ENCODE measurements at regions not wholly inside any gene's neighbourhood (a gene's known extent, or its start where the extent isn't known, plus 50 kb on each side); places are given as distances from the start of the nearest gene placed in this dataset.
A peak's percentile ranks its signal among the peaks of the same experiment; 100 is the strongest.

GRCh38 chr6:168896321-168896720 lies 357.3 kb downstream of the THBS2 start:
- no peak overlapping the region for H3K4me3 ChIP-seq
- no peaks in the 10 kb centered on the region for H3K27me3 ChIP-seq
- TF ChIP-seq CTCF (IDR thresholded peaks at IDR 0.05), result no peak
- H3K9me3 ChIP-seq, result no peaks in the 10 kb centered on the region
- peak overlapping the region; percentile 36 for H3K27ac ChIP-seq
- no peaks in the 10 kb centered on the region for H3K4me1 ChIP-seq
- DNase-seq, result no peak
- no peaks in the 10 kb centered on the region for H3K36me3 ChIP-seq
- no peak overlapping the region for H3K9ac ChIP-seq (ENCODE audit: low read depth in 2 of 2, low read length in 2 of 2)
- intact Hi-C loops (cut with DNase I), result loop anchor here (10.0 kb wide), 1 partner anchor 628 kb away; no protein-coding TSS in a partner anchor

- TF ChIP-seq CTCF (IDR thresholded peaks at IDR 0.05), result peak; percentile 85
- no peaks in the 10 kb centered on the region for H3K27me3 ChIP-seq
- no peaks in the 10 kb centered on the region for H3K4me1 ChIP-seq
- H3K4me3 ChIP-seq, result no peak overlapping the region
- H3K9me3 ChIP-seq, result no peaks in the 10 kb centered on the region
- no peak overlapping the region for H3K9ac ChIP-seq (ENCODE audit: low read depth in 2 of 2, low read length in 2 of 2)
- peak; percentile 93 for DNase-seq
- intact Hi-C loops (cut with DNase I), result loop anchor here (10.0 kb wide), 1 partner anchor 630 kb away; no protein-coding TSS in a partner anchor
- peak overlapping the region; percentile 36 for H3K27ac ChIP-seq
- H3K36me3 ChIP-seq, result no peaks in the 10 kb centered on the region
These were observed 358.4 kb downstream of the THBS2 start for GRCh38 chr6:168895102-168895812.

GRCh38 chr6:168892031-168892430 lies 361.6 kb downstream of the THBS2 start:
- no peak overlapping the region for H3K4me3 ChIP-seq
- intact Hi-C loops (cut with DNase I), result loop anchor here (10.0 kb wide), 1 partner anchor 633 kb away; no protein-coding TSS in a partner anchor
- no peak for DNase-seq
- H3K9me3 ChIP-seq, result no peaks in the 10 kb centered on the region
- H3K27me3 ChIP-seq, result no peaks in the 10 kb centered on the region
- no peaks in the 10 kb centered on the region for H3K4me1 ChIP-seq
- no peaks in the 10 kb centered on the region for H3K36me3 ChIP-seq
- no peak for TF ChIP-seq CTCF (IDR thresholded peaks at IDR 0.05)
- no peak overlapping the region for H3K27ac ChIP-seq
- H3K9ac ChIP-seq (ENCODE audit: low read depth in 2 of 2, low read length in 2 of 2), result no peak overlapping the region

GRCh38 chr6:168890981-168891365 lies 362.7 kb downstream of the THBS2 start:
- no peak for TF ChIP-seq CTCF (IDR thresholded peaks at IDR 0.05)
- H3K4me1 ChIP-seq, result no peaks in the 10 kb centered on the region
- H3K27me3 ChIP-seq, result no peaks in the 10 kb centered on the region
- no peaks in the 10 kb centered on the region for H3K36me3 ChIP-seq
- H3K4me3 ChIP-seq, result no peak overlapping the region
- H3K9me3 ChIP-seq, result no peaks in the 10 kb centered on the region
- intact Hi-C loops (cut with DNase I), result loop anchor here (10.0 kb wide), 1 partner anchor 634 kb away; no protein-coding TSS in a partner anchor
- no peak overlapping the region for H3K27ac ChIP-seq
- H3K9ac ChIP-seq (ENCODE audit: low read depth in 2 of 2, low read length in 2 of 2), result no peak overlapping the region
- DNase-seq, result no peak

GRCh38 chr6:168890306-168890980 lies 363.2 kb downstream of the THBS2 start:
- no peak for TF ChIP-seq CTCF (IDR thresholded peaks at IDR 0.05)
- intact Hi-C loops (cut with DNase I), result loop anchor here (10.0 kb wide), 1 partner anchor 634 kb away; no protein-coding TSS in a partner anchor
- no peak for DNase-seq

More at GRCh38 chr6:168890306-168890980, 363.2 kb downstream of the THBS2 start:
- H3K9me3 ChIP-seq, result no peaks in the 10 kb centered on the region
- no peak overlapping the region for H3K4me3 ChIP-seq
- H3K36me3 ChIP-seq, result no peaks in the 10 kb centered on the region
- H3K9ac ChIP-seq (ENCODE audit: low read depth in 2 of 2, low read length in 2 of 2), result no peak overlapping the region
- H3K27me3 ChIP-seq, result no peaks in the 10 kb centered on the region
- H3K27ac ChIP-seq, result no peak overlapping the region
- no peaks in the 10 kb centered on the region for H3K4me1 ChIP-seq
